ENCODE measurements at regions not wholly inside any gene's neighbourhood (a gene's known extent, or its start where the extent isn't known, plus 50 kb on each side); places are given as distances from the start of the nearest gene placed in this dataset.
A peak's percentile ranks its signal among the peaks of the same experiment; 100 is the strongest.

GRCh38 chr6:106886922-106887797 lies 87.4 kb downstream of the CD24 start (continued):
- TF ChIP-seq ATF6 (CRISPR knock-in tag; IDR thresholded peaks at IDR 0.05) (no peak), ZNF57 (CRISPR knock-in tag; IDR thresholded peaks at IDR 0.05) (0 out of 2 replicates have a peak, but pooled peaks have one; percentile 36), DNMT1 (IDR thresholded peaks at IDR 0.05) (no peak), ZNF764 (CRISPR knock-in tag; IDR thresholded peaks at IDR 0.05; ENCODE audit: low read depth) (no peak), GATAD2B (IDR thresholded peaks at IDR 0.05; ENCODE audit: borderline replicate concordance) (no peak), FOXK2 (conservative IDR thresholded peaks at IDR 0.05 in 1 of 2, IDR thresholded peaks at IDR 0.05 in 1 of 2; ENCODE audit: low read depth in 2 of 2) (no peak), ZEB2 (IDR thresholded peaks at IDR 0.05) (no peak), SMAD1 (IDR thresholded peaks at IDR 0.05; ENCODE audit: low read depth, low read length, partially characterized antibody) (no peak), ZNF274 (IDR thresholded peaks at IDR 0.05; ENCODE audit: borderline replicate concordance, low read depth, low read length) (no peak), ZNF696 (CRISPR knock-in tag; conservative IDR thresholded peaks at IDR 0.05) (0 out of 2 replicates have a peak, but pooled peaks have one; percentile 41), FOXM1 (IDR thresholded peaks at IDR 0.05; ENCODE audit: low read depth) (no peak), FOXM1 (CRISPR knock-in tag; IDR thresholded peaks at IDR 0.05; ENCODE audit: low read depth) (no peak), E2F6 (IDR thresholded peaks at IDR 0.05; ENCODE audit: borderline replicate concordance in 1 of 2, extremely low read depth in 1 of 2, insufficient read depth in 1 of 2, insufficient read length in 1 of 2, low read depth in 1 of 2, low read length in 1 of 2, poor library complexity in 1 of 2, severe bottlenecking in 1 of 2) (no peak), SMAD2 (IDR thresholded peaks at IDR 0.05; ENCODE audit: low read depth, low read length) (no peak), USF2 (CRISPR knock-in tag; IDR thresholded peaks at IDR 0.05) (no peak), BDP1 (IDR thresholded peaks at IDR 0.05; ENCODE audit: insufficient read depth, insufficient read length) (no peak), CBFA2T2 (conservative IDR thresholded peaks at IDR 0.05) (no peak), EP400 (IDR thresholded peaks at IDR 0.05) (no peak)
- TF ChIP-seq, protein P1, sequence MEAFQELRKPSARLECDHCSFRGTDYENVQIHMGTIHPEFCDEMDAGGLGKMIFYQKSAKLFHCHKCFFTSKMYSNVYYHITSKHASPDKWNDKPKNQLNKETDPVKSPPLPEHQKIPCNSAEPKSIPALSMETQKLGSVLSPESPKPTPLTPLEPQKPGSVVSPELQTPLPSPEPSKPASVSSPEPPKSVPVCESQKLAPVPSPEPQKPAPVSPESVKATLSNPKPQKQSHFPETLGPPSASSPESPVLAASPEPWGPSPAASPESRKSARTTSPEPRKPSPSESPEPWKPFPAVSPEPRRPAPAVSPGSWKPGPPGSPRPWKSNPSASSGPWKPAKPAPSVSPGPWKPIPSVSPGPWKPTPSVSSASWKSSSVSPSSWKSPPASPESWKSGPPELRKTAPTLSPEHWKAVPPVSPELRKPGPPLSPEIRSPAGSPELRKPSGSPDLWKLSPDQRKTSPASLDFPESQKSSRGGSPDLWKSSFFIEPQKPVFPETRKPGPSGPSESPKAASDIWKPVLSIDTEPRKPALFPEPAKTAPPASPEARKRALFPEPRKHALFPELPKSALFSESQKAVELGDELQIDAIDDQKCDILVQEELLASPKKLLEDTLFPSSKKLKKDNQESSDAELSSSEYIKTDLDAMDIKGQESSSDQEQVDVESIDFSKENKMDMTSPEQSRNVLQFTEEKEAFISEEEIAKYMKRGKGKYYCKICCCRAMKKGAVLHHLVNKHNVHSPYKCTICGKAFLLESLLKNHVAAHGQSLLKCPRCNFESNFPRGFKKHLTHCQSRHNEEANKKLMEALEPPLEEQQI (IDR thresholded peaks at IDR 0.05): no peak
- TF ChIP-seq, protein P2, sequence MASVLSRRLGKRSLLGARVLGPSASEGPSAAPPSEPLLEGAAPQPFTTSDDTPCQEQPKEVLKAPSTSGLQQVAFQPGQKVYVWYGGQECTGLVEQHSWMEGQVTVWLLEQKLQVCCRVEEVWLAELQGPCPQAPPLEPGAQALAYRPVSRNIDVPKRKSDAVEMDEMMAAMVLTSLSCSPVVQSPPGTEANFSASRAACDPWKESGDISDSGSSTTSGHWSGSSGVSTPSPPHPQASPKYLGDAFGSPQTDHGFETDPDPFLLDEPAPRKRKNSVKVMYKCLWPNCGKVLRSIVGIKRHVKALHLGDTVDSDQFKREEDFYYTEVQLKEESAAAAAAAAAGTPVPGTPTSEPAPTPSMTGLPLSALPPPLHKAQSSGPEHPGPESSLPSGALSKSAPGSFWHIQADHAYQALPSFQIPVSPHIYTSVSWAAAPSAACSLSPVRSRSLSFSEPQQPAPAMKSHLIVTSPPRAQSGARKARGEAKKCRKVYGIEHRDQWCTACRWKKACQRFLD (CRISPR knock-in tag; IDR thresholded peaks at IDR 0.05): peak; percentile 97

Data from K562 (cell line).